HG03354 (cell line): ENCODE measurements at regions not wholly inside any gene's neighbourhood (a gene's known extent, or its start where the extent isn't known, plus 50 kb on each side); places are given as distances from the start of the nearest gene placed in this dataset.
"Not testable (repeated sequence)": the region's sequence is repeated elsewhere in the genome, so short reads cannot be mapped to it uniquely, and the experiment has no call there.

Experiments
- ATAC-seq: cut with Tn5 transposase; IDR thresholded peaks from one replicate; pipeline ENCODE4 v1.9.1; 2021; ENCODE audit warnings: mild to moderate bottlenecking; ENCODE audit not compliant: unreplicated experiment, poor library complexity, severe bottlenecking

- ATAC-seq: not testable (repeated sequence)
Observed at GRCh38 chr12:74281401-74282180, 256.0 kb upstream of the ATXN7L3B start.

GRCh38 chr12:74283646-74284045 is 254.0 kb upstream of the ATXN7L3B start:
- ATAC-seq: no peak

- ATAC-seq: no peak
Observed at GRCh38 chr12:74285773-74286172, 251.9 kb upstream of the ATXN7L3B start.

GRCh38 chr12:74286254-74286653 is 251.4 kb upstream of the ATXN7L3B start:
- no peak for ATAC-seq

GRCh38 chr12:74292351-74293194 is 245.1 kb upstream of the ATXN7L3B start:
- no peak for ATAC-seq

- no peak for ATAC-seq
Observed at GRCh38 chr12:74293689-74294131, 243.9 kb upstream of the ATXN7L3B start.

GRCh38 chr12:74317078-74317601 is 220.5 kb upstream of the ATXN7L3B start:
- ATAC-seq: peak; percentile 46

GRCh38 chr12:74317741-74318140 is 219.9 kb upstream of the ATXN7L3B start:
- no peak for ATAC-seq

- ATAC-seq: no peak
Observed at GRCh38 chr12:74319886-74320285, 217.7 kb upstream of the ATXN7L3B start.

GRCh38 chr12:74321381-74321780 is 216.3 kb upstream of the ATXN7L3B start:
- no peak for ATAC-seq

GRCh38 chr12:74322792-74323191 is 214.8 kb upstream of the ATXN7L3B start:
- no peak for ATAC-seq

GRCh38 chr12:74328623-74329022 is 209.0 kb upstream of the ATXN7L3B start:
- ATAC-seq: no peak

- ATAC-seq: no peak
Observed at GRCh38 chr12:74334780-74335179, 202.9 kb upstream of the ATXN7L3B start.

- ATAC-seq: no peak
Observed at GRCh38 chr12:74337951-74338350, 199.7 kb upstream of the ATXN7L3B start.

- ATAC-seq: no peak
Observed at GRCh38 chr12:74339211-74339610, 198.4 kb upstream of the ATXN7L3B start.

- ATAC-seq: no peak
Observed at GRCh38 chr12:74349925-74350324, 187.7 kb upstream of the ATXN7L3B start.

- ATAC-seq: peak; percentile 81
Observed at GRCh38 chr12:74365178-74365964, 172.3 kb upstream of the ATXN7L3B start.

GRCh38 chr12:74370608-74371216 is 166.9 kb upstream of the ATXN7L3B start:
- ATAC-seq: no peak

- no peak for ATAC-seq
Observed at GRCh38 chr12:74379114-74379513, 158.5 kb upstream of the ATXN7L3B start.
